Left lung (tissue), 4 donors: ENCODE measurements at regions not wholly inside any gene's neighbourhood (a gene's known extent, or its start where the extent isn't known, plus 50 kb on each side); places are given as distances from the start of the nearest gene placed in this dataset.
"Not testable (repeated sequence)": the region's sequence is repeated elsewhere in the genome, so short reads cannot be mapped to it uniquely, and the experiment has no call there.

Experiments used
- ATAC-seq: fragments of 200-7000 bp; cut with Tn5 transposase; one replicate; pipeline ENCODE4 v1.9.1; 2020; ENCODE audit warnings: moderate library complexity
- DNase-seq, 4 donors: peaks; one replicate each; pipeline ENCODE4 v3.0.0-alpha.2; 2013 to 2020
- H3K27ac ChIP-seq, 2 donors: fragments of 200-600 bp; sonication (generic) in 1 of 2; one replicate each; pipeline versions ENCODE4 v1.5.0 to v1.8.0; 2020 to 2021
- H3K27me3 ChIP-seq, 2 donors: fragments of 200-600 bp; sonication (generic) in 1 of 2; one replicate each; pipeline versions ENCODE4 v1.5.0 to v1.8.0; 2020 to 2021
- H3K36me3 ChIP-seq, 2 donors: fragments of 200-600 bp; sonication (generic) in 1 of 2; one replicate each; pipeline versions ENCODE4 v1.5.0 to v1.8.0; 2020 to 2021
- H3K4me1 ChIP-seq, 2 donors: fragments of 200-600 bp; one replicate each; pipeline ENCODE4 v1.8.0; 2021
- H3K4me3 ChIP-seq, 2 donors: fragments of 200-600 bp; sonication (generic) in 1 of 2; one replicate each; pipeline versions ENCODE4 v1.5.0 to v1.8.0; 2020 to 2021; ENCODE audit warnings: mild to moderate bottlenecking in 1 of 2
- H3K9me3 ChIP-seq, 2 donors: fragments of 200-600 bp; sonication (generic) in 1 of 2; one replicate each; pipeline versions ENCODE4 v1.5.0 to v1.8.0; 2020 to 2021
- CTCF ChIP-seq, 2 donors: fragments of 200-600 bp; sonication (generic) in 1 of 2; IDR thresholded peaks; one replicate each; pipeline versions ENCODE4 v1.5.0 to v1.8.0; 2021; ENCODE audit warnings: antibody characterized with exemption in 2 of 2
- intact Hi-C, 2 donors: fragments of 100-400 bp; cut with DNase I; formaldehyde crosslinking; loops; one replicate each; pipeline versions ENCODE4 v1.11.2 to v1.14.2; 2022
- donor health status: DM: no; HTN: yes; CAD: no.
- donor health status: DM: no; HTN: no; CAD: no.

DNA sequence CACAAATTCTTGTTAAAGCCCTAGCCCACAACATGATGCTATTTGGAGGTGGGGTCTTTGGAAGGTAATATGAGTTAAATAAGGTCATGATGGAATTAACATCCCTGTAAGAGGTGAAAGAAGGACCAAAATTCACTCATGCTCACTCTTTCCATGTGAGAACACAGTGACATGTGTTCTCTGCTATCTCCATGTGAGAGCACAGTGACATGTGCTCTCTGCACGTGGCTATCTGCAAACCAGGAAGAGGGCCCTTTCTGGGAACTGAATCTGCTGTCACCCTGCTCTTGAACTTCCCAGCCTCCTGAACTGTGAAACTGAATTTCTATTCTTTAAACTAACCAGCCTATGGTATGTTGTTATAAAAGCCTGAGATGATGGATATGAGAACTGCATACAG, 1159.4 kb upstream of the ADGRB3 start:
- Histone ChIP-seq H3K4me1 (no peaks in the 10 kb centered on the region), H3K9me3 (peaks cover 0 to 10% of the 10 kb centered on the region in 2 donors), H3K4me3 (no peak overlapping the region), H3K27me3 (no peaks in the 10 kb centered on the region), H3K36me3 (no peaks in the 10 kb centered on the region), H3K27ac (no peak overlapping the region)
- no peak for ATAC-seq
- no peak for DNase-seq
- intact Hi-C loops: no loop called here
- no peak for TF ChIP-seq CTCF (IDR thresholded peaks at IDR 0.05)

- Histone ChIP-seq H3K27ac (no peak overlapping the region), H3K4me3 (no peak overlapping the region), H3K4me1 (no peaks in the 10 kb centered on the region), H3K9me3 (peaks cover 0 to 21% of the 10 kb centered on the region in 2 donors), H3K27me3 (no peaks in the 10 kb centered on the region), H3K36me3 (no peaks in the 10 kb centered on the region)
- intact Hi-C loops: no loop called here
- TF ChIP-seq CTCF (IDR thresholded peaks at IDR 0.05): no peak
- ATAC-seq: no peak
- no peak for DNase-seq
Observed at GRCh38 chr6:67467341-67467740, 1167.7 kb upstream of the ADGRB3 start.

GRCh38 chr6:67462725-67463124, 1172.4 kb upstream of the ADGRB3 start:
- H3K27ac ChIP-seq, intact Hi-C loops, ATAC-seq, DNase-seq, H3K36me3 ChIP-seq, H3K4me3 ChIP-seq, H3K27me3 ChIP-seq, H3K4me1 ChIP-seq: not testable (repeated sequence)
- H3K9me3 ChIP-seq: peaks cover 0 to 57% of the 10 kb centered on the region in 2 donors

DNA sequence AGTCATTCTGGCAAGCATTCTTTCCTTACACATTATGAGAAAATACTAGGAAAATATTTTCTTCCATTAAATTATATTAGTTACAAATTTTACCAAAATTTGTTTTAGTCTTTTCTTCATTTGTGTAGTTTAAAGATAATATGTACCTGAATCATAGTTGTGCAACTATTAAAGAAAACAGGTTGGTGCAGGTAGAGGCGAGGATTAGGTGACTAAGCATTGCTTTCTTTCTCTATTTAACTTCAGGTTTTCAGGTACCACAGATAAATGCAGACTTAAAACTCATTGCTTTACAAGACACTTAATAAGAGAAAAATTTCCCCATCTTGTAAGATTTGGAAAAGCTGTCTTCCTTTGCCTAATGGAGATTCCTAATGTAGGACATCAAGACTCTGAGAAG, 1175.5 kb upstream of the ADGRB3 start:
- DNase-seq: no peak

DNA sequence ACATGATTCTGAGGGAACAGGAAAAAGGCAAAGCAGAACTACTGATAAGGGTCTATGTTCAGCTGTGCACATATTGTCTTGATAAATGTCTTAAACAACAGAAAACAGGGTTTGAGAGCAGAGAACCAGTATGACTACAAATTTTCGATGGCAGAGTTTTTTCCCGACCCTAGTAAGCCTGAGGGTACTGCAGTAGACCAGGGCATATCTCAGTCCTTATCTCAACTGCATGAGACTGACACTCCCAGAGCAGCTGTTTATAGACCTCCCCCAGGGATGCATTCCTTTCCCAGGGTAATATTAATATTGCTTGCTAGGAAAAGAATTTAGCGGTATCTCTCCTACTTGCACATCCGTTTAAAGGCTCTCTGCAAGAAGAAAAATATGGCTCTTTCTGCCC, 1176.8 kb upstream of the ADGRB3 start:
- Histone ChIP-seq H3K36me3 (no peaks in the 10 kb centered on the region), H3K4me1 (no peaks in the 10 kb centered on the region), H3K4me3 (no peak overlapping the region), H3K27me3 (no peaks in the 10 kb centered on the region), H3K9me3 (peaks cover 0 to 60% of the 10 kb centered on the region in 2 donors), H3K27ac (no peak overlapping the region)
- no peak for ATAC-seq
- TF ChIP-seq CTCF (IDR thresholded peaks at IDR 0.05): no peak
- DNase-seq: no peak
- intact Hi-C loops: no loop called here

More for the DNA sequence above, 1175.5 kb upstream of the ADGRB3 start:
- H3K9me3 ChIP-seq: peaks cover 0 to 60% of the 10 kb centered on the region in 2 donors
- no peak overlapping the region for H3K4me3 ChIP-seq
- intact Hi-C loops: no loop called here
- no peak for TF ChIP-seq CTCF (IDR thresholded peaks at IDR 0.05)
- ATAC-seq: no peak
- no peaks in the 10 kb centered on the region for H3K27me3 ChIP-seq
- no peak overlapping the region for H3K27ac ChIP-seq
- no peaks in the 10 kb centered on the region for H3K4me1 ChIP-seq
- no peaks in the 10 kb centered on the region for H3K36me3 ChIP-seq

DNA sequence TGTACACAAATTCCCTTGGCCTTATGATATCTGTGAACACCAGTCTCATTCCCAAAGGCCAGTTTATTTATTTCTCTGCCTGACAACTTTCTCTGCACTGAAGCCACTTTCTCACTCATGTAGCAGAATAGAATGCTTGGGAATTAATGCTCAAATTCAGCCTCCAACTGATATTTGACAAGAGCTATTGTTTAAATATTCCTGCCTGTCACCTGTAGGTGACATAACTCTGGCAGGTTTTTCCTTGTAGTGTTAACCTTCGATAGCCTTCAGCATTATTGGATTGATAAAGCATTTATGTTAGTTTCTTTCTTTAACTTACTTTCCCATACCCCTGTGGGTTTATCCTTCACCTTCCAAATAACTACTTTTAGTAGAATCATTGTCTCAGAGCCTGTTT, 1183.2 kb upstream of the ADGRB3 start:
- Histone ChIP-seq H3K36me3 (no peaks in the 10 kb centered on the region), H3K9me3 (peaks cover 0 to 4% of the 10 kb centered on the region in 2 donors), H3K27ac (no peak overlapping the region), H3K4me1 (no peaks in the 10 kb centered on the region), H3K4me3 (no peak overlapping the region), H3K27me3 (no peaks in the 10 kb centered on the region)
- ATAC-seq (no peak), DNase-seq (no peak)
- intact Hi-C loops: no loop called here
- TF ChIP-seq CTCF (IDR thresholded peaks at IDR 0.05): no peak
